Neuronal stem cell (in vitro differentiated cells): ENCODE measurements at regions not wholly inside any gene's neighbourhood (a gene's known extent, or its start where the extent isn't known, plus 50 kb on each side); places are given as distances from the start of the nearest gene placed in this dataset.

Experiments used
- DNase-seq: peaks from one replicate; pipeline ENCODE4 v3.0.0-alpha.2; 2013; ENCODE audit warnings: low spot score
- H2AFZ ChIP-seq: one replicate; pipeline ENCODE4 v1.6.1; 2013; ENCODE audit warnings: mild to moderate bottlenecking, low read length, inconsistent platforms
- H2AK5ac ChIP-seq: 2 replicates; pipeline ENCODE4 v1.6.1; 2013; ENCODE audit warnings: low read depth, mild to moderate bottlenecking, inconsistent platforms, low read length, moderate library complexity, mixed read lengths
- H2BK120ac ChIP-seq: 2 replicates; pipeline ENCODE4 v1.6.1; 2013; ENCODE audit warnings: low read depth, mild to moderate bottlenecking, inconsistent platforms, low read length, moderate library complexity, mixed read lengths
- H2BK12ac ChIP-seq: one replicate; pipeline ENCODE4 v1.6.1; 2013; ENCODE audit warnings: low read length, inconsistent platforms
- H2BK15ac ChIP-seq: 2 replicates; pipeline ENCODE4 v1.6.1; 2013; ENCODE audit warnings: mild to moderate bottlenecking, low read length, inconsistent platforms, mixed read lengths
- H2BK5ac ChIP-seq: one replicate; pipeline ENCODE4 v1.6.1; 2013; ENCODE audit warnings: inconsistent platforms, mild to moderate bottlenecking, low read length, moderate library complexity
- H3K14ac ChIP-seq: one replicate; pipeline ENCODE4 v1.6.1; 2013; ENCODE audit warnings: low read length, inconsistent platforms
- H3K18ac ChIP-seq: 2 replicates; pipeline ENCODE4 v1.6.1; 2013; ENCODE audit warnings: low read length, inconsistent platforms
- H3K23ac ChIP-seq: 2 replicates; pipeline ENCODE4 v1.6.1; 2013; ENCODE audit warnings: low read depth, mild to moderate bottlenecking, mixed read lengths, low read length, inconsistent platforms; ENCODE audit not compliant: poor library complexity
- H3K27ac ChIP-seq: replicated peaks from 3 replicates; pipeline ENCODE4 v1.5.1; 2013; ENCODE audit warnings: low read length, inconsistent platforms
- H3K27me3 ChIP-seq, 3 experiments: 2 replicates each; pipeline ENCODE4 v1.6.1; 2013; ENCODE audit warnings: low read length in 3 of 3, mild to moderate bottlenecking in 2 of 3, inconsistent platforms in 1 of 3, low read depth in 1 of 3, mixed read lengths in 1 of 3, moderate library complexity in 1 of 3; ENCODE audit not compliant: control insufficient read depth in 3 of 3, insufficient read depth in 3 of 3
- H3K36me3 ChIP-seq, 2 donors: replicated peaks in 1 of 2; 2 replicates each; pipeline ENCODE4 v1.6.1; 2013; ENCODE audit warnings: low read length in 2 of 2; ENCODE audit not compliant: control insufficient read depth in 2 of 2, insufficient read depth in 2 of 2
- H3K4ac ChIP-seq: 2 replicates; pipeline ENCODE4 v1.6.1; 2013; ENCODE audit warnings: inconsistent platforms, mild to moderate bottlenecking, low read length, moderate library complexity
- H3K4me1 ChIP-seq, 2 donors: 1 replicate in 1 of 2; 2 replicates in 1 of 2; pipeline ENCODE4 v1.6.1; 2013; ENCODE audit warnings: low read length in 2 of 2, low read depth in 1 of 2; ENCODE audit not compliant: control insufficient read depth in 2 of 2, insufficient read depth in 1 of 2
- H3K4me2 ChIP-seq: one replicate; pipeline ENCODE4 v1.6.1; 2013; ENCODE audit warnings: mild to moderate bottlenecking, low read length, inconsistent platforms; ENCODE audit not compliant: insufficient read depth, poor library complexity, severe bottlenecking
- H3K4me3 ChIP-seq, 2 donors: 2 replicates each; pipeline ENCODE4 v1.5.1; 2013; ENCODE audit warnings: low read length in 2 of 2, mild to moderate bottlenecking in 2 of 2, inconsistent platforms in 1 of 2, moderate library complexity in 1 of 2
- H3K79me1 ChIP-seq: one replicate; pipeline ENCODE4 v1.6.1; 2013; ENCODE audit warnings: low read depth, mild to moderate bottlenecking, inconsistent platforms, low read length, moderate library complexity
- H3K9ac ChIP-seq: one replicate; pipeline ENCODE4 v1.6.1; 2013; ENCODE audit warnings: mild to moderate bottlenecking, low read depth, low read length, inconsistent platforms; ENCODE audit not compliant: poor library complexity
- H3K9me3 ChIP-seq, 2 donors: replicated peaks in 1 of 2; 2 replicates each; pipeline versions ENCODE3 to v1.6.1; 2013; ENCODE audit warnings: low read length in 2 of 2, mild to moderate bottlenecking in 2 of 2, inconsistent platforms in 1 of 2, low read depth in 1 of 2, mixed read lengths in 1 of 2, moderate library complexity in 1 of 2; ENCODE audit not compliant: control insufficient read depth in 2 of 2, insufficient read depth in 1 of 2
- H4K8ac ChIP-seq: one replicate; pipeline ENCODE4 v1.6.1; 2013; ENCODE audit warnings: low read depth, mild to moderate bottlenecking, inconsistent platforms, low read length, moderate library complexity
- H4K91ac ChIP-seq: one replicate; pipeline ENCODE4 v1.6.1; 2013; ENCODE audit warnings: low read length, low read depth, mild to moderate bottlenecking, inconsistent platforms; ENCODE audit not compliant: poor library complexity
- WGBS, 2 donors: extraction: QIAGEN DNeasy Blood & Tissue Kit; methylation state at CpG; one replicate each; pipeline ENCODE4 v1.1.7; 2013; ENCODE audit warnings: missing lambda C conversion rate in 2 of 2, mixed read lengths in 1 of 2; ENCODE audit not compliant: insufficient read length in 2 of 2, insufficient replicate concordance in 1 of 2; ENCODE audit errors: extremely low coverage in 2 of 2; 5-methylcytosine and 5-hydroxymethylcytosine counted together

DNA sequence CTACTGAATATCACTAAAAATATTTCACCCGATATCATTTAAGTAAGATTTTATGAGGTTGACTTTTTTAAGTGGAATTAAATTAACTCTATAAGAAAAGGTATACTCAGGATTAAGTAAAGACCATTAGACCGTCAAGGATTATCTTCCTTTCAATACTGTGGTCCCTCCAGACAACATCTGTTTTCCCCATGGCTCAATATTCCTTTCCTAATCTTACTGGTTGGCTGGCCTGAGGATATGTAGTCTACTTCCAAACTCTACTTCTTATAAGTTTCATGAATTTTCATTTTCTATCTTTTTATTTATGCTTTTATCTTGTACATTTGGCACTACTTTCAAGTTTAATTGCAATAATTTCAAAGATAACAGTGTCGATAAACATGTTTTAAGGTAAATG lies 725.4 kb downstream of the PCDH7 start:
- Histone ChIP-seq H3K9me3 (no peaks in the 10 kb centered on the region), H3K4me2 (no peak overlapping the region), H3K18ac (no peak overlapping the region), H3K79me1 (no peaks in the 10 kb centered on the region), H3K27me3 (no peaks in the 10 kb centered on the region), H4K91ac (no peak overlapping the region), H3K4ac (no peak overlapping the region), H2AK5ac (no peak overlapping the region), H2AFZ (no peak overlapping the region), H2BK15ac (no peak overlapping the region), H4K8ac (no peak overlapping the region), H2BK5ac (no peak overlapping the region), H3K4me3 (no peak overlapping the region), H2BK120ac (no peak overlapping the region), H3K4me1 (no peaks in the 10 kb centered on the region), H2BK12ac (no peak overlapping the region), H3K9ac (no peak overlapping the region), H3K14ac (no peak overlapping the region), H3K36me3 (no peaks in the 10 kb centered on the region), H3K23ac (no peak overlapping the region), H3K27ac (no peak overlapping the region)
- no CpG with 5 or more reads among the region's 3 CpGs for WGBS, 2 donors
- DNase-seq, result no peak

DNA sequence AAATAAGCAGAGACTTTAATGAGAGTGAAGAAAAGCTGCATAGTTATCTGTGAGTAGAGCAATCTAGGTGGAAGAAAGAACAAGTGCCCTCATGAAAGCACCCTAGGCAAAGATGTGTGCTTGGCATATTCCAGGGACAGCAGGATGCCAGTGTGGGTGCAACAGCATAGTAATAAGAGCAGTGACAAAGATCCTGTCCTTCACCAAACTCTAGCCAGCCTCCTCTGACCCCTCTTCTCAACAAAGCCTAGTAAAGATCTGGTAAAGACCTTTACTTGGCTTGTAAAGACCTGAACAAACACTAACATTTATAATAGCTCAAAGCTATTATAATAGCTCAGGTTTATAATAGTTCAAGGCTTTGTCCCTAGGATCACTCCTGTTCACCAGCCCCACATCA lies 735.4 kb downstream of the PCDH7 start:
- H3K79me1 ChIP-seq, result no peaks in the 10 kb centered on the region
- peaks cover 0 to 2% of the 10 kb centered on the region in 2 donors for H3K4me1 ChIP-seq
- DNase-seq, result no peak

GRCh38 chr4:31458813-31459212 lies 738.6 kb downstream of the PCDH7 start:
- Histone ChIP-seq H2AK5ac (no peak overlapping the region), H2BK120ac (no peak overlapping the region), H3K18ac (no peak overlapping the region), H3K27me3 (no peaks in the 10 kb centered on the region), H2BK12ac (no peak overlapping the region), H3K27ac (no peak overlapping the region), H4K91ac (no peak overlapping the region), H4K8ac (no peak overlapping the region), H3K4me2 (no peak overlapping the region), H3K4me1 (peaks cover 0 to 2% of the 10 kb centered on the region in 2 donors), H3K14ac (no peak overlapping the region), H3K4me3 (no peak overlapping the region), H3K4ac (no peak overlapping the region), H3K79me1 (no peaks in the 10 kb centered on the region), H3K23ac (no peak overlapping the region), H3K36me3 (no peaks in the 10 kb centered on the region), H3K9me3 (no peaks in the 10 kb centered on the region), H2BK5ac (no peak overlapping the region), H2BK15ac (no peak overlapping the region), H3K9ac (no peak overlapping the region), H2AFZ (peak overlapping the region; percentile 35)
- DNase-seq, result no peak
- WGBS, 2 donors, result no CpG with 5 or more reads among the region's 4 CpGs

More for the DNA sequence above, 735.4 kb downstream of the PCDH7 start:
- no peak overlapping the region for H2BK120ac ChIP-seq
- H2BK12ac ChIP-seq, result no peak overlapping the region
- peak overlapping the region; percentile 63 for H2AFZ ChIP-seq
- no peak overlapping the region for H3K4me2 ChIP-seq
- H3K18ac ChIP-seq, result no peak overlapping the region
- no peak overlapping the region for H3K27ac ChIP-seq
- H3K14ac ChIP-seq, result no peak overlapping the region
- no peak overlapping the region for H3K4me3 ChIP-seq
- H3K9me3 ChIP-seq, result no peaks in the 10 kb centered on the region
- no peak overlapping the region for H2BK5ac ChIP-seq
- H3K36me3 ChIP-seq, result no peaks in the 10 kb centered on the region
- no peak overlapping the region for H3K23ac ChIP-seq
- no peaks in the 10 kb centered on the region for H3K27me3 ChIP-seq
- H3K9ac ChIP-seq, result no peak overlapping the region
- H4K91ac ChIP-seq, result no peak overlapping the region
- no peak overlapping the region for H3K4ac ChIP-seq
- H4K8ac ChIP-seq, result no peak overlapping the region
- no peak overlapping the region for H2AK5ac ChIP-seq
- no peak overlapping the region for H2BK15ac ChIP-seq

- Histone ChIP-seq H3K79me1 (no peaks in the 10 kb centered on the region), H3K14ac (no peak overlapping the region)
- no CpG with 5 or more reads among the region's 5 CpGs for WGBS, 2 donors
Observed at GRCh38 chr4:31461421-31461820, 741.3 kb downstream of the PCDH7 start.

More at GRCh38 chr4:31461421-31461820, 741.3 kb downstream of the PCDH7 start:
- Histone ChIP-seq H3K36me3 (no peaks in the 10 kb centered on the region), H3K23ac (no peak overlapping the region), H2AFZ (no peak overlapping the region), H2BK120ac (no peak overlapping the region), H2AK5ac (no peak overlapping the region), H3K9ac (no peak overlapping the region), H4K91ac (no peak overlapping the region), H3K4ac (no peak overlapping the region), H2BK5ac (no peak overlapping the region), H4K8ac (no peak overlapping the region), H3K9me3 (no peaks in the 10 kb centered on the region), H3K4me2 (no peak overlapping the region), H3K27me3 (no peaks in the 10 kb centered on the region), H3K4me1 (no peaks in the 10 kb centered on the region), H3K27ac (no peak overlapping the region), H3K4me3 (no peak overlapping the region), H3K18ac (no peak overlapping the region), H2BK12ac (no peak overlapping the region), H2BK15ac (no peak overlapping the region)
- no peak for DNase-seq
